Heart right ventricle (tissue), 16 donors: ENCODE measurements at regions not wholly inside any gene's neighbourhood (a gene's known extent, or its start where the extent isn't known, plus 50 kb on each side); places are given as distances from the start of the nearest gene placed in this dataset.

Experiments
- ATAC-seq, 8 donors: fragments of 200-7000 bp; cut with Tn5 transposase; one replicate each; pipeline ENCODE4 v1.9.1; 2020; ENCODE audit warnings: mild to moderate bottlenecking in 8 of 8, moderate library complexity in 8 of 8, moderate number of reproducible peaks in 1 of 8
- DNase-seq, 2 donors: peaks; one replicate each; pipeline ENCODE4 v3.0.0-alpha.2; 2020
- H3K27ac ChIP-seq, 10 donors: fragments of 200-600 bp; sonication (generic) in 2 of 10; one replicate each; pipeline versions ENCODE4 v1.5.0 to v1.8.0; 2020 to 2022; ENCODE audit warnings: mild to moderate bottlenecking in 3 of 10
- H3K27me3 ChIP-seq, 7 donors: fragments of 200-600 bp; one replicate each; pipeline ENCODE4 v1.8.0; 2021 to 2022; ENCODE audit warnings: mild to moderate bottlenecking in 2 of 7
- H3K36me3 ChIP-seq, 9 donors: fragments of 200-600 bp; sonication (generic) in 1 of 9; one replicate each; pipeline versions ENCODE4 v1.5.0 to v1.8.0; 2020 to 2022; ENCODE audit warnings: mild to moderate bottlenecking in 2 of 9
- H3K4me1 ChIP-seq, 9 donors: fragments of 200-600 bp; sonication (generic) in 1 of 9; one replicate each; pipeline versions ENCODE4 v1.5.0 to v1.8.0; 2020 to 2022; ENCODE audit warnings: mild to moderate bottlenecking in 4 of 9
- H3K4me3 ChIP-seq, 10 donors: fragments of 200-600 bp; sonication (generic) in 2 of 10; one replicate each; pipeline versions ENCODE4 v1.5.0 to v1.8.0; 2020 to 2022; ENCODE audit warnings: mild to moderate bottlenecking in 7 of 10, moderate library complexity in 2 of 10
- H3K9me3 ChIP-seq, 11 donors: fragments of 200-600 bp in 10 of 11; sonication (generic) in 2 of 11; one replicate each; pipeline versions ENCODE4 v1.5.0 to v1.8.0; 2013 to 2022; ENCODE audit warnings: mild to moderate bottlenecking in 2 of 11, control low read depth in 1 of 11, moderate library complexity in 1 of 11
- WGBS, 2 donors: extraction: QIAGEN DNeasy Blood & Tissue Kit; methylation state at CpG; one replicate each; pipeline ENCODE4 v1.1.7; 2013; ENCODE audit warnings: inconsistent platforms in 1 of 2; 5-methylcytosine and 5-hydroxymethylcytosine counted together
- intact Hi-C, 10 donors: fragments of 100-400 bp; cut with DNase I; formaldehyde crosslinking; loops; one replicate each; pipeline versions ENCODE4 v1.11.1 to v1.14.2; 2022
- TF ChIP-seq, protein P1 (sequence below), 9 donors: fragments of 200-600 bp; sonication (generic) in 2 of 9; IDR thresholded peaks; one replicate each; pipeline versions ENCODE4 v1.5.0 to v1.8.0; 2021 to 2022; ENCODE audit warnings: antibody characterized with exemption in 9 of 9, mild to moderate bottlenecking in 5 of 9, moderate library complexity in 1 of 9
- donor health status: Arrhythmogenic right ventricular cardiomyopathy.
- donor health status: ischemic (EF 13 %, LVEDD 7.1; RV severe dilation, severe dysfunction).
- donor health status: healthy with polysubstance abuse.
- donor health status: DM: no; HTN: yes; CAD: no.
- donor health status: DM: no; HTN: no; CAD: no.
- donor health status: ischemic (EF 25% LVEDD 6.9; RV normal size, moderate dysfunction).
- donor health status: ischemic (EF 25% LVEDD 5.7; RV mildly dilated, moderate dysfunction).
- donor health status: healthy.
- donor health status: DM: yes; HTN: yes; CAD: no.
- donor health status: Ischemic cardiomyopathy.
- donor health status: ischemic (EF 35%, LVEDD 5.7; RV mildly dilated, moderate dysfunction).
- donor health status: nonischemic (EF 11% LVEDD 7.7; RV severe dilation, severe dysfunction).
- donor health status: DM: yes; HTN: yes; CAD: no.
- donor health status: PGD.
- donor health status: ischemic (EF 29% LVEDD 5.4; RV normal size, mild dysfunction).
- donor health status: nonischemic (EF 23%, LVEDD 6.1; RV moderate dilation, normal function).

DNA sequence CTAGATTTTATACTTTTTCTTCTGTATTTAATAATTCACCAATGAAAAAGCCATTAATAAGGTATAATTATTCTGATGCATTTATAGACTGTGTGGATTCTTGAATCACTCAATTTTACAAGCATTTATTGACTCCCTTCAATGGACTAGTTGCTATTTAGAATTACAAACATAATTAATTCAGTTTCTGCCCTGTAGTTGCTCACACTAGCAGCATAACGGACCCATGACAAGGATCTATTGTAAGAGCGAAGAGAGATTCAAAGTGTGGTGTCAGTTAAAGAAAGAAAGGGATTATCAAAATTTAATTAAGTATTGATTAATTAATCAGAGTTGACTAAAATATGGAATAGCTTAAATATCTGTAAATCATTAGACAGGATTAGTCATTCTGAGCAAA lies 602.6 kb upstream of the PTCHD4 start:
- Histone ChIP-seq H3K27ac (no peak overlapping the region), H3K4me1 (no peaks in the 10 kb centered on the region), H3K36me3 (no peaks in the 10 kb centered on the region), H3K9me3 (peaks cover 0 to 11% (median 0%) of the 10 kb centered on the region in 11 donors), H3K27me3 (no peaks in the 10 kb centered on the region), H3K4me3 (no peak overlapping the region)
- no peak for ATAC-seq
- TF ChIP-seq, protein P1, sequence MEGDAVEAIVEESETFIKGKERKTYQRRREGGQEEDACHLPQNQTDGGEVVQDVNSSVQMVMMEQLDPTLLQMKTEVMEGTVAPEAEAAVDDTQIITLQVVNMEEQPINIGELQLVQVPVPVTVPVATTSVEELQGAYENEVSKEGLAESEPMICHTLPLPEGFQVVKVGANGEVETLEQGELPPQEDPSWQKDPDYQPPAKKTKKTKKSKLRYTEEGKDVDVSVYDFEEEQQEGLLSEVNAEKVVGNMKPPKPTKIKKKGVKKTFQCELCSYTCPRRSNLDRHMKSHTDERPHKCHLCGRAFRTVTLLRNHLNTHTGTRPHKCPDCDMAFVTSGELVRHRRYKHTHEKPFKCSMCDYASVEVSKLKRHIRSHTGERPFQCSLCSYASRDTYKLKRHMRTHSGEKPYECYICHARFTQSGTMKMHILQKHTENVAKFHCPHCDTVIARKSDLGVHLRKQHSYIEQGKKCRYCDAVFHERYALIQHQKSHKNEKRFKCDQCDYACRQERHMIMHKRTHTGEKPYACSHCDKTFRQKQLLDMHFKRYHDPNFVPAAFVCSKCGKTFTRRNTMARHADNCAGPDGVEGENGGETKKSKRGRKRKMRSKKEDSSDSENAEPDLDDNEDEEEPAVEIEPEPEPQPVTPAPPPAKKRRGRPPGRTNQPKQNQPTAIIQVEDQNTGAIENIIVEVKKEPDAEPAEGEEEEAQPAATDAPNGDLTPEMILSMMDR (IDR thresholded peaks at IDR 0.05), result no peak
- intact Hi-C loops, result no loop called here
- WGBS, 2 donors, result 82 to 86% methylated on average over 2 of the region's 2 CpGs
- DNase-seq, result no peak

DNA sequence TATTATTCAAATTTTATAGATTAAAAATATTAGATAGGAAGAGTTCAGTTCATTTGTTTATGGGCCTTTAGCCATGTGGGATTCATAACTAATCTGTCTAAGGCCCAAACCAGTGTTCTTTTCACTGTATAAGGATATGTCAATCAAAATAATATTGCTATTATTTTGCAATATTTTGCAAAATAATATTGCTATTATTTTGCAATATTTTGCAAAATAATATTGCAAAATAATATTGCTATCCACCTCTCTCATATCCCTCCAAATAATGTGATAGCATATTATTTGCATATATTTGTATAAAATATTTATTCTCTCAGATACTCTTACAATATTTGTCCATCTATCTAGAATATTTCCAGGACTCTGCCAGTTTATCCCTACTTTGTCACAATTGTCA lies 595.3 kb upstream of the PTCHD4 start:
- H3K4me1 ChIP-seq, result no peaks in the 10 kb centered on the region
- peaks cover 0 to 11% (median 0%) of the 10 kb centered on the region in 11 donors for H3K9me3 ChIP-seq
- no peak overlapping the region for H3K4me3 ChIP-seq
- ATAC-seq, result no peak
- H3K36me3 ChIP-seq, result no peaks in the 10 kb centered on the region
- intact Hi-C loops, result no loop called here
- H3K27me3 ChIP-seq, result no peaks in the 10 kb centered on the region
- TF ChIP-seq, protein P1 (IDR thresholded peaks at IDR 0.05), result no peak
- DNase-seq, result no peak
- no peak overlapping the region for H3K27ac ChIP-seq

DNA sequence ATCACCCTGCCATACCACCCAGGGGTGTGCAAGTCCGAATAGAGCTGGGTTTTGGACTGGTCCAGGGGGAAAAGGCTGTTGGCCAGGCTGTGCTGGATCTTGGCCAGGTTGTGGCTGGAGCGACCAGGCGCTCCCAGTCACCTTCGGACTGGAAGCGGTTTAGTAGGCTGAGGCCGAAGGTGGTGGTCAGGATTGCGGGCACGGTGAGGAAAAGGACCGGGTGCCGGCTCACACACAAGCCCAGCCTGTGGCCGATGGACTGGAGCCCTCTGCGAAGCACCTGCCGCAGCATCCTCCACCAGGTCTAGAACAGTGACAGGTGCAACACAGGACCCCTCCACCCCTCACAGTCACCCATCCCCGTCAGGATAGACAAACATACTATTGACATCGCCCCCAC lies 590.6 kb upstream of the PTCHD4 start:
- H3K9me3 ChIP-seq, result peaks cover 0 to 23% (median 10%) of the 10 kb centered on the region in 11 donors
- no peaks in the 10 kb centered on the region for H3K36me3 ChIP-seq
- TF ChIP-seq, protein P1 (IDR thresholded peaks at IDR 0.05), result no peak
- no peak for DNase-seq
- no peaks in the 10 kb centered on the region for H3K27me3 ChIP-seq
- intact Hi-C loops, result no loop called here
- ATAC-seq, result no peak
- no peaks in the 10 kb centered on the region for H3K4me1 ChIP-seq
- no peak overlapping the region for H3K27ac ChIP-seq
- no peak overlapping the region for H3K4me3 ChIP-seq
- 85 to 94% methylated on average over 15 of the region's 15 CpGs for WGBS, 2 donors

DNA sequence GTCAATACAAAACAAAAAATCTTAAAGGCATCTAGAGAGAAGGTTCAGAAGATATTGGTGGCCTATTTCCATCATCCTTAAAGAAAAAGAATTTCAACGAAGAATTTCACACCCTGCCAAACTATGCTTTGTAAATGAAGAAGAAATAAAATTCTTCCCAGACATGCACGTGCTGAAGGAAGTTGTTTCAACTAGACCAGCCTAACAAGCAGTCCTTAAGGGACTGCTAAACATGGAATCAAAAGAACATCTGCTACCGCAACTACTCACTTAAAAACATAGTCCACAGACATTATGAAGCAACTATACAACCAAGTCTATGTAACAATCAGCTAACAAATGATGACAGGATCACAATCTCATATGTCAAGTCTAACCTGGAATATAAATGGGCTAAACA lies 584.9 kb upstream of the PTCHD4 start:
- Histone ChIP-seq H3K9me3 (peaks cover 0 to 64% (median 15%) of the 10 kb centered on the region in 11 donors), H3K27me3 (no peaks in the 10 kb centered on the region), H3K27ac (no peak overlapping the region), H3K36me3 (no peaks in the 10 kb centered on the region), H3K4me3 (no peak overlapping the region), H3K4me1 (no peaks in the 10 kb centered on the region)
- WGBS, 2 donors, result 77 to 86% methylated on average over 3 of the region's 3 CpGs
- TF ChIP-seq, protein P1 (IDR thresholded peaks at IDR 0.05), result no peak
- ATAC-seq (no peak), DNase-seq (no peak)
- intact Hi-C loops, result no loop called here

- DNase-seq (no peak), ATAC-seq (no peak)
- peaks cover 0 to 91% (median 26%) of the 10 kb centered on the region in 11 donors for H3K9me3 ChIP-seq
- TF ChIP-seq, protein P1 (IDR thresholded peaks at IDR 0.05), result no peak
- H3K4me1 ChIP-seq, result no peaks in the 10 kb centered on the region
- intact Hi-C loops, result no loop called here
- WGBS, 2 donors, result 82 to 83% methylated on average over 2 of the region's 2 CpGs
- no peak overlapping the region for H3K27ac ChIP-seq
- H3K36me3 ChIP-seq, result no peaks in the 10 kb centered on the region
- H3K27me3 ChIP-seq, result no peaks in the 10 kb centered on the region
- H3K4me3 ChIP-seq, result no peak overlapping the region
Observed at GRCh38 chr6:48691420-48691819, 580.4 kb upstream of the PTCHD4 start.
